ENCODE measurements at regions not wholly inside any gene's neighbourhood (a gene's known extent, or its start where the extent isn't known, plus 50 kb on each side); places are given as distances from the start of the nearest gene placed in this dataset.

- TF ChIP-seq EZH2 (IDR thresholded peaks at IDR 0.05; ENCODE audit: low read length, missing control alignments): no peak
- no peak for TF ChIP-seq CTCF (conservative IDR thresholded peaks at IDR 0.05 in 1 of 2, IDR thresholded peaks at IDR 0.05 in 1 of 2; ENCODE audit: low read depth in 1 of 2, low read length in 2 of 2)
Measured at GRCh38 chr1:5577255-5578040, 414.8 kb downstream of the NPHP4 start.

Data from fibroblast of lung (primary cell).